ENCODE measurements at regions not wholly inside any gene's neighbourhood (a gene's known extent, or its start where the extent isn't known, plus 50 kb on each side); places are given as distances from the start of the nearest gene placed in this dataset.

DNA sequence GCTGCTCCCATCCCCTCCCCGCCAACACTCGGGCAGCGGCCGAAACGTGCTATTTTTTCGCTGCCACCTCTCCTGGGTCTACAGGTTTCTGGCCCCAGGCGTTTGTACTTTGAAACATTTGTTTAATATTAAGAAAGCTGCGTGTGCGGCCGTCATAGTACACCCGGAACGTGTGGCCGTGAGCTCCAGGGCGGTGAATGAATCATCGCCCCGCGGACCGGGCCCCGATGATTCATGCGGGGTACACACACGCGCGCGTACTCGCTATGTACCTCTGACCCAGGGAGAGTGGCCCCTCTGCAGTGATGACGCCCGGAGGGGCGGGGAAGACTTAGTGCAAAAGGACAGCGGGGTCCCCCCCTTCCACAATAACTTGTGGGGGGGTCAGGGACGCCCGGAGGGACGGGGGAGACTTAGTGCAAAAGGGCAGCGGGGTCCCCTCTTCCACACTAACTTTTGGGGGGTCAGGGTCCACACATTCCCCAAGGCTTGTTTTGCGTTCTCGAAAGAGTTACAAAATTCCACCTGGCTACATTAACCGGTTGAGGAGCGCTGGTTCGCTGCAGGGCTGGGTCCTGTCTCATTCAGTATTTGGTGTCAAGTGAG is 56.5 kb upstream of the PCGF5 start:
- peaks cover 12 to 13% of the 10 kb centered on the region in 2 experiments for H3K4me1 ChIP-seq (ENCODE audit: control insufficient read depth in 1 of 2, insufficient read depth in 1 of 2, low read depth in 1 of 2, low read length in 1 of 2)
- H3K27me3 ChIP-seq, result peaks cover 87% of the 10 kb centered on the region
- no peaks in the 10 kb centered on the region for H3K36me3 ChIP-seq
- TF ChIP-seq, protein P1, sequence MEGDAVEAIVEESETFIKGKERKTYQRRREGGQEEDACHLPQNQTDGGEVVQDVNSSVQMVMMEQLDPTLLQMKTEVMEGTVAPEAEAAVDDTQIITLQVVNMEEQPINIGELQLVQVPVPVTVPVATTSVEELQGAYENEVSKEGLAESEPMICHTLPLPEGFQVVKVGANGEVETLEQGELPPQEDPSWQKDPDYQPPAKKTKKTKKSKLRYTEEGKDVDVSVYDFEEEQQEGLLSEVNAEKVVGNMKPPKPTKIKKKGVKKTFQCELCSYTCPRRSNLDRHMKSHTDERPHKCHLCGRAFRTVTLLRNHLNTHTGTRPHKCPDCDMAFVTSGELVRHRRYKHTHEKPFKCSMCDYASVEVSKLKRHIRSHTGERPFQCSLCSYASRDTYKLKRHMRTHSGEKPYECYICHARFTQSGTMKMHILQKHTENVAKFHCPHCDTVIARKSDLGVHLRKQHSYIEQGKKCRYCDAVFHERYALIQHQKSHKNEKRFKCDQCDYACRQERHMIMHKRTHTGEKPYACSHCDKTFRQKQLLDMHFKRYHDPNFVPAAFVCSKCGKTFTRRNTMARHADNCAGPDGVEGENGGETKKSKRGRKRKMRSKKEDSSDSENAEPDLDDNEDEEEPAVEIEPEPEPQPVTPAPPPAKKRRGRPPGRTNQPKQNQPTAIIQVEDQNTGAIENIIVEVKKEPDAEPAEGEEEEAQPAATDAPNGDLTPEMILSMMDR (IDR thresholded peaks at IDR 0.05), result no peak
- peak overlapping the region; percentile 56 to 82 for H3K4me3 ChIP-seq (ENCODE audit: low read depth in 1 of 2, low read length in 1 of 2)
- H3K27ac ChIP-seq, result no peak overlapping the region
- H3K9me3 ChIP-seq, result no peaks in the 10 kb centered on the region

- peaks cover 12 to 13% of the 10 kb centered on the region in 2 experiments for H3K4me1 ChIP-seq (ENCODE audit: control insufficient read depth in 1 of 2, insufficient read depth in 1 of 2, low read depth in 1 of 2, low read length in 1 of 2)
- H3K4me3 ChIP-seq (ENCODE audit: low read depth in 1 of 2, low read length in 1 of 2), result no peak overlapping the region
- no peaks in the 10 kb centered on the region for H3K9me3 ChIP-seq
- TF ChIP-seq, protein P1 (IDR thresholded peaks at IDR 0.05), result no peak
- peaks cover 81% of the 10 kb centered on the region for H3K27me3 ChIP-seq
- H3K36me3 ChIP-seq, result no peaks in the 10 kb centered on the region
- H3K27ac ChIP-seq, result no peak overlapping the region
These were observed 55.9 kb upstream of the PCGF5 start for GRCh38 chr10:91164520-91165065.

DNA sequence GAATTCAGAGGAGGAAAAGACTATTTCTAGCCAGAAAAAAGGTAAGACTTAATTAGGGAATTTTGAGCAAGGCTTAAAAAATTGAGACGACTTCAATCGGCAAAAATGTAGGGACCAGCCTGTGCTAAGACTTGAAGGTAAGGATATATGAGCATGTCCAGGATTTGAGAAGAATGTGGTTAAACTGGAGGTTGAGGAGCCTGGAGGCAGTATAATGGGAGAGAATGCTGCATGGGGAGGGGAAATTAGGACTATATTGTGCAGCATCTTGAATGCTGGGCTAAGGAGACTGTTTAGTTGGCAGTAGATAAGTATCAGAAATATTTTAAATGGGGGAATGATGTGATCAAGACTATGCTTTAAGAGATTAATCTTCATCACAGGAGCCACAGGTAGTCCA is 53.1 kb upstream of the PCGF5 start:
- no peak overlapping the region for H3K4me3 ChIP-seq (ENCODE audit: low read depth in 1 of 2, low read length in 1 of 2)
- TF ChIP-seq, protein P1 (IDR thresholded peaks at IDR 0.05), result no peak
- no peaks in the 10 kb centered on the region for H3K9me3 ChIP-seq

GRCh38 chr10:91170418-91170817 is 50.0 kb upstream of the PCGF5 start:
- Histone ChIP-seq H3K4me1 (ENCODE audit: control insufficient read depth in 1 of 2, insufficient read depth in 1 of 2, low read depth in 1 of 2, low read length in 1 of 2) (no peaks in the 10 kb centered on the region), H3K36me3 (no peaks in the 10 kb centered on the region), H3K4me3 (ENCODE audit: low read depth in 1 of 2, low read length in 1 of 2) (no peak overlapping the region), H3K27me3 (peaks cover 24% of the 10 kb centered on the region), H3K9me3 (no peaks in the 10 kb centered on the region), H3K27ac (no peak overlapping the region)
- TF ChIP-seq, protein P1 (IDR thresholded peaks at IDR 0.05), result no peak

More for the DNA sequence above, 53.1 kb upstream of the PCGF5 start:
- Histone ChIP-seq H3K36me3 (no peaks in the 10 kb centered on the region), H3K27ac (no peak overlapping the region), H3K4me1 (ENCODE audit: control insufficient read depth in 1 of 2, insufficient read depth in 1 of 2, low read depth in 1 of 2, low read length in 1 of 2) (peaks cover 8 to 10% of the 10 kb centered on the region in 2 experiments), H3K27me3 (peaks cover 53% of the 10 kb centered on the region)
